ENCODE measurements at regions not wholly inside any gene's neighbourhood (a gene's known extent, or its start where the extent isn't known, plus 50 kb on each side); places are given as distances from the start of the nearest gene placed in this dataset.

- POLR2A ChIA-PET: interaction anchor here (0.6 kb wide), 1 partner anchor 452 kb away, joined by 3 read pairs; no protein-coding TSS in a partner anchor
- BruUV-seq (replicated peaks): no TSS peak
- intact Hi-C loops (cut with micrococcal nuclease): loop anchor here (1.0 to 5.0 kb wide), 3 partner anchors 228 to 423 kb away; partner anchors contain the start of gene SERPINA7
These were observed 213.8 kb upstream of the RADX start for GRCh38 chrX:106397788-106398538.

GRCh38 chrX:106401965-106402559 is 209.7 kb upstream of the RADX start:
- H3K27me3 Mint-ChIP-seq (ENCODE audit: insufficient read depth, unreplicated experiment): peaks cover 35% of the 10 kb centered on the region
- TF ChIP-seq CTCF (IDR thresholded peaks at IDR 0.05; ENCODE audit: unreplicated experiment): no peak
- ChIA-PET POLR2A (no interaction called here), CTCF (interaction anchor here (1.1 to 1.6 kb wide), 3 partner anchors 8 to 388 kb away, joined by 3 to 7 read pairs (median 6); no protein-coding TSS in a partner anchor)
- no peaks in the 10 kb centered on the region for H3K36me3 Mint-ChIP-seq (ENCODE audit: insufficient read depth, unreplicated experiment)
- BruUV-seq (replicated peaks): no TSS peak
- H3K9me3 Mint-ChIP-seq (ENCODE audit: unreplicated experiment): no peaks in the 10 kb centered on the region
- no peak overlapping the region for H3K4me3 Mint-ChIP-seq (ENCODE audit: unreplicated experiment)
- DNase-seq (ENCODE audit: unreplicated experiment): no peak
- H3K4me1 Mint-ChIP-seq (ENCODE audit: insufficient read depth, unreplicated experiment): no peaks in the 10 kb centered on the region
- intact Hi-C loops (cut with micrococcal nuclease): loop anchor here (5.0 kb wide), 1 partner anchor 390 kb away; no protein-coding TSS in a partner anchor
- H3K27ac Mint-ChIP-seq (ENCODE audit: low read depth, unreplicated experiment): no peak overlapping the region

More at GRCh38 chrX:106397788-106398538, 213.8 kb upstream of the RADX start:
- CTCF ChIA-PET: interaction anchor here (0.6 to 1.7 kb wide), 8 partner anchors 9 to 359 kb away, joined by 3 to 6 read pairs (median 3); partner anchors contain the start of genes PWWP3B and SERPINA7
- Mint-ChIP-seq H3K36me3 (ENCODE audit: insufficient read depth, unreplicated experiment) (no peaks in the 10 kb centered on the region), H3K27ac (ENCODE audit: low read depth, unreplicated experiment) (no peak overlapping the region), H3K27me3 (ENCODE audit: insufficient read depth, unreplicated experiment) (peaks cover 33% of the 10 kb centered on the region), H3K9me3 (ENCODE audit: unreplicated experiment) (no peaks in the 10 kb centered on the region), H3K4me1 (ENCODE audit: insufficient read depth, unreplicated experiment) (no peaks in the 10 kb centered on the region), H3K4me3 (ENCODE audit: unreplicated experiment) (no peak overlapping the region)
- DNase-seq (ENCODE audit: unreplicated experiment): peak; percentile 38
- TF ChIP-seq CTCF (IDR thresholded peaks at IDR 0.05; ENCODE audit: unreplicated experiment): peak; percentile 42

GRCh38 chrX:106404512-106404911 is 207.3 kb upstream of the RADX start:
- TF ChIP-seq CTCF (IDR thresholded peaks at IDR 0.05; ENCODE audit: unreplicated experiment): peak; percentile 39
- Mint-ChIP-seq H3K4me1 (ENCODE audit: insufficient read depth, unreplicated experiment) (no peaks in the 10 kb centered on the region), H3K9me3 (ENCODE audit: unreplicated experiment) (no peaks in the 10 kb centered on the region), H3K4me3 (ENCODE audit: unreplicated experiment) (no peak overlapping the region), H3K27ac (ENCODE audit: low read depth, unreplicated experiment) (no peak overlapping the region), H3K36me3 (ENCODE audit: insufficient read depth, unreplicated experiment) (no peaks in the 10 kb centered on the region), H3K27me3 (ENCODE audit: insufficient read depth, unreplicated experiment) (peaks cover 55% of the 10 kb centered on the region)
- DNase-seq (ENCODE audit: unreplicated experiment): peak; percentile 40
- intact Hi-C loops (cut with micrococcal nuclease): loop anchor here (5.0 kb wide), 1 partner anchor 388 kb away; no protein-coding TSS in a partner anchor
- no TSS peak for BruUV-seq (replicated peaks)
- ChIA-PET POLR2A (interaction anchor here (0.6 kb wide), 1 partner anchor 193 kb away, joined by 3 read pairs; no protein-coding TSS in a partner anchor), CTCF (interaction anchor here (0.7 to 3.1 kb wide), 2 partner anchors 10 to 12 kb away, joined by 4 to 22 read pairs; no protein-coding TSS in a partner anchor)
